Hematopoietic multipotent progenitor cell (in vitro differentiated cells): ENCODE measurements at regions not wholly inside any gene's neighbourhood (a gene's known extent, or its start where the extent isn't known, plus 50 kb on each side); places are given as distances from the start of the nearest gene placed in this dataset.
A peak's percentile ranks its signal among the peaks of the same experiment; 100 is the strongest.
"Not testable (repeated sequence)": the region's sequence is repeated elsewhere in the genome, so short reads cannot be mapped to it uniquely, and the experiment has no call there.

ENCODE experiments used
- DNase-seq, 3 donors: peaks; one replicate each; pipeline ENCODE4 v3.0.0-alpha.2; 2011 to 2015; ENCODE audit warnings: low read depth in 2 of 3, low spot score in 2 of 3

DNA sequence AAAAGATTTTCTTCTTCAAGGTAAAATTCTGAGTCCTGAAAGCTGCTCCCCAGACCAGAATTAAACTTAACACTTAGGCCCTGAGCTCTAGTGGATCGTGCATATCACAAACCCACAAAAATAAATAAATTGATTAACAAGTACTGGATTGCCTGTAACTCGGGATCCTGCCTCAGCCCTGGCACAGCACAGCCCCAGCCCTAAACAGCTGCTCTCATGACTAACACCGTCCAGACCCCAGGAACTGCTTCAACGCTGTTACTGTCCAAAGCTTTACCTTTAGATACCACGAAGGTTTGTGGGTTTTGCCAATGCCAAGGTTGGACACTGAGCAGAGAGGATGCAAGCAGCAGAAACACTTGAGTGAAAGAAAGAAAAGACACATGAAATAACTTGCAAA is 172.5 kb downstream of the COPRS start:
- no peak for DNase-seq

DNA sequence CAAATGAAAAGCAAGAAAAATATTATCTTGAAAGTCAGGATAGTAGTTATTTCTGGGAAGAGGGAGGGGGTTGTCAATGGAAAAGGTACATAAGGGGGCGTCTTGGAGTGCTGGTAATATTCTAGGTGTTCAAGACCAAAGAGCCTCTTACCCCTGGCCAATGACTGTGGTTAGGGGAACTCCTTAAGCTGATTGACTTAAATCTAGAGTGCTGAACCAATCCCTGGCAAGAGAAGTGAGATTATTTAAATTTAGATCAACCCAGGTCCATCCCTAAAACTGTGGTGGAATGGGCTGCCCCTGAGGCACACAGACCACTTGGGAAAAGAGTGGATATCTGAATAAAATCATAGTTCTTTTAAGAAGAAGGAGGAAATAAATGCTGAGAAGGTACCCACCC is 174.1 kb downstream of the COPRS start:
- no peak for DNase-seq

DNA sequence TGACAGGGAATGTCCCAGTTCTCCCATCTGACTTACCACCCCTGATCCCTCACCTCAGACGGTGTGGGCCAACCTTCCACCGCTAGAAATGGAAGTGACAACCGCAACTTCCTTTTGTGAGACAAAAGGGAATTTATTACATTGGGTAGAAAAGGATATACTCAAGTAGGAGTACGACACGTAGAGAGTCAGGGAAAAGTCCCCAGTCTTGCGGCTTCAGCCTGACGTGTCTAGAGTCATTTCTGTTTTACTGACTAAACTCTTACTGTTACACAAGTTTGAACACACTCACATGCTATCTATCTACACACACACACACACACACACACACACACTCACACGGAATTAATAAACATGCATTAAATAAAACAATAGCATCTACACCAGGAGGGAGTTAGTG is 178.9 kb downstream of the COPRS start:
- peak in 2 of 3 donors; percentile 70 to 76 for DNase-seq

DNA sequence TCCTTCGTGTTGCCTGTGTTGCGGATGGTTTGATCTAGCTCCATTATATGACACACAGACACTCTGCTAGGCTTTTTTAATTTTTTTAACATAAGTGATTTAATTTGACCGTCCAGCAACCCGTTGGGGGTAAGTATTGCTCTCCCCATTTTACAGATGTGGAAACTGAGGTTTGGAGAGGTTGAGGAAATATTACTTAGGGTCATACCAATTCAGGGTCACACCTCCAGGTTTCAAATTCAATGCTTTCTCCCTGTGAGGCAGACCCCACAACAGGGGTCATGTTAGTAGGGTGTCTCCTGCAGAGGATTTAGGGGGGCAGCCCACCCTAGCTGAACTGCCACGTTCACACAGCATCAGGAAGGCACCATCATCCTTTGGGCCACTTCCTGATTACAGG is 179.4 kb downstream of the COPRS start:
- no peak for DNase-seq

DNA sequence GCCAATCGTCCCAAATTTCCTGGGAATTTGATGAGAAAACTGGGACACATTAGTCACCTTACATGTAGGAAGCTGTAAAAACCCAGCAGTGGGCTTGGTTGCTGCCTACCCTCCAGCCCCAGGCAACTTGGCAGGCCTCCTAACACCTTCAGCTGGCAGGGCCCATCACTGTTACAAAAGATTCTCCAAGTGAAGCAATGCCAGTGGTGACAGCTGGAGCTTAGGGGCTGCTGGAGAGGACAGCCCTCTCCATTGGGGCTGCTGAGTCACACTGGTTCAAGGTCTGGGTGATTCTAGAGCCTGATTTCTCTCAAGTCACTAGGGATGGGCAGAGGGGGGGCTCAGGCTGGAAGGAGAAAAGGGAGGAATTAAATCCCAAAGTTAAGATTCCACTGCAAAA is 180.6 kb downstream of the COPRS start:
- peak in 2 of 3 donors; percentile 3 to 28 for DNase-seq

DNA sequence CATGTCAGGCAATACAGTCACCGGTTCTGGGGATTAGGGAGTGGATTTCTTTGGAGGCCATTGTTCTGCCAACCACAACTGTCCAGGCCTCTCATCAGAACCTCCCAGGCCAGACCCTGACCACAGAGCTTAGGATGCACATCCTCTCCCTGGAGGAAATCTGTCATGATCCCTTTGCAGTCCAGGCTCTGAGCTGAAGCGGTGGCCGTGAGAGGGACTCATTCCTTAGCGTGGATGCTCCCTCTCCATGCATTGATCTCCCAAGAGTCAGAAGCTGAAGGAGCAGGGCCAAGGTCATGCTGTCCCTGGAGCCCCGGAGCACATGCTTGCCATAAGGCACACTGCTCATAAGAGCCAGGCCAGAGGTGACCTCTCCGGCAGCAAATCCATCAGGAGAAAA is 181.4 kb downstream of the COPRS start:
- DNase-seq = no peak

DNA sequence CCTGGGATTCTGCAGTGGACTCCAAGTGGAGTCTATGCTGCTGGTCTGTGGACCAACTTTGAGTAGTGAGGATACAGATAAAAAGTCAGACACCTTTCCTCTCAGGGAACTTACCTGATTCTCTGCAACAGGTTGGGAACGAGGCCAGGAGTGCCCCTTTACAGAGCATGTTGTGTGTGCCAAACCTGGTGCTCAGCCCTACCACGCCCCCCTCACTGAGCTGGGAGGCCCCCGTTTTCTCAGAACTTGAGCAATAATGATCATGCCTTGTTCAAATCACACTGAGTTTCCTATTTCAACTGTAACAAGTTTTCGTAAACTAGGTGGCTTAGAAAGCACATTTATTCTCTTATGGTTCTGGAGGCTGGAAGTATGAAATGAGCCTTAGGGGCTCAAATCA is 182.0 kb downstream of the COPRS start:
- DNase-seq = no peak

DNA sequence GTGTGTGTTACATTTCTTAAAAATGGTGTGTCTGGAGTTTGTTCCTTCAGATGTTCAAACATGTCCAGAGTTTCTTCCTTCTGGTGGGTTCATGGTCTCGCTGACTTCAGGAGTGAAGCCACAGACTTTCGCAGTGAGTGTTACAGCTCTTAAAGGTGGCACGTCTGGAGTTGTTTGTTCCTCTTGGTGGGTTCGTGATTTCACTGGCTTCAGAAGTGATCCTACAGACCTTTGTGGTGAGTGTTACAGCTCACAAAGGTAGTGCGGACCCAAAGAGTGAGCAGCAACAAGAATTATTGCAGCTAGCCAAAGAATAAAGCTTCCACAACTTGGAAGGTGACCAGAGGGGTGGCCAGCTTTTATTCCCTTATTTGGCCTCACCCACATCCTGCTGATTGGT is 183.7 kb downstream of the COPRS start:
- DNase-seq = not testable (repeated sequence)

DNA sequence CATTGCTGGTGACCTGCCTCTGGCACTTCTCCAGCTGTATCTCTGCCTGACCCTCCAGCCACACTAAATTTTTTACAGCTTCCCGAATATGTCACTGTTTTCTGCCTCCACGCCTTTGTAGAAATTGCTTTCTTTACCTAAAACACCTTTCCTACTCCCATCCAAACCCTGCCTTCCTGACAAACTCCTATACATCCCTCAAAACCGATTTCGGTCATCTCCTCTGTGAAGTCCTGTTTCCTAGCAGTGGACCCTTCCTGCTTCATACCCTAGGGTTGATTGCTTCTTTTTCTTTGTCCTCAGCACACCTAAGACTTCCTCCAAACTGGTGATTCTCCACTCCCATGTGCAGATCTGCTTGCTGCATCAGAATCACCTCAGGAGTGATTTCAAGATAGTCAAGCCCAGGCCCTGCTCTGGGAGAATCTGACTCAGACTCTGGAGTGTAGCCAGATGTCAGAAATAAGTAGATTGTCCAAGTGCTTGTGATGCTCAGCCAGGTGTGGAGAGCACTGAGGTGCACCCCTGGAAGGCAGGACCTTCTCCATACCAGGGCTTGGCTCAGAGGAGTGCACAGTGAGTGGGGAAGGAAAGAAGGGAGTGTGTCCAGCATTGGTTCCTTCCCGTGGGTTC is 184.2 kb downstream of the COPRS start:
- no peak for DNase-seq

DNA sequence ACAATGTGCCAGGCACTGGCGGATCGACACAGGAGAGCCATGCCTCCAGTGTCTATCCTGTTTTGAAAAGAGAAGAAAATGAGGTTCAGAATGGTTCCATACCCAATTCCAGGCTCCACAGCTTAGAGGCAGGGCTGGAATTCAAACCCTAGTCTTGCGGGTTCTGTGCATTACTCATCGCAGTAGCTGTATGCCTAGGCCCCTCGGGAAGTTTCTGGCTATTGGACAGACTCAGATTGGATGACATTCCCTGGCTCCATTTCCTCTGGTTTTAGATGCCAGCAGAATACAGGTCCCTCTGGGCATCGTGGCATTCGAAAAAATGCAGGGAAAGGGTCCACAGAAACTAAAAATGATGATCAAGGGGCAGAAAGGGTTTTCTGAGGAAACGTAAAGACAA is 184.7 kb downstream of the COPRS start:
- no peak for DNase-seq

DNA sequence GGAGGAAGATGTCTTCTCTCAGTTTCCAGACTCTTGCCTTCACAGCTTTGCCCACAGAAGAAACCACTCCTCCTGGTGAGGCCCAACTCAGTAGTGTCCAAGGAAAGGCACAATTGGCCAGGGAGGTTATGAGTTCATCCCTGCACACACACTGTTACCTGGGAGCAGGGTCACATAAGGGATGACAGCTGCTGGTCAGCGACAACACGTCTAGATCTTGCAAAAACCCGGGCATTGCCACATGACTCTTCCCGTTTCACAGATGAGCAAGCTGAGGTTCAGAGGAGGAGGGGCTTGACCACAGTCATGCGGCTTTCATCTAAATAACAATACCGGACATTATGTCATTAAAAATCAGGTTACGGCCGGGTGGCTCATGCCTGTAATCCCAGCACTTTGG is 186.0 kb downstream of the COPRS start:
- DNase-seq = no peak

DNA sequence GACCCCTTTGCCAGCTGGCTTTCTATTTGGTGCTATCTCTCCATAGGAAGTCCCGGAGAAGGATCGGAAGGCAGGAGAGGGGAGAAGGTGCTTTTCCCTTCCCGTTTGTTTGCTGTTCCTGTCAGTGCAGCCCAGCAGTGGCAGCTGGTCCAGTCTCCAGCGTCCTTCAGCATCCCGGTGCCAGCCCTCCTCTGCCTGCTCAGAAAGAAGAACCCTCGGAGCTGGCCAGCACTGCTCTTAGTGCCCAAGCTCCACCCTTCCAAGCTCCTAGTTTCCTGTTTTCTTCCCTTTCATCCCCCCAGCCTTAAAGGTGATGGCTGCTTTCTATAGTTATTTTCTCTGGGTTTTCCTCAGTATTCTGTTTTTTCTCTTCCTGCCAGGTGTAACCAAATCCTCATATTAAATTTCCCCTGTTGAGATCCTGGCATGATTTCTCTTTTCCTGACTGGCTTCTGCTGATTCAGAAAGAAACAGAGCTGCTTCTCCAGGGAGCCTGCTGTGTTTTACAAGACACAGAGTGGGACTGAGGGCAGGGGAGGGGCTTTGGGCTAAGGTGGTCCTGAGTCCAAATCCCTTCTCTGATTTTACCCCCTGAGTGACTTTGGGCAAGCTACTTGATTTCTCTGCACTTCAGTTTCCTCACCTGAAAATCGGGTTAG is 186.8 kb downstream of the COPRS start:
- DNase-seq = no peak

DNA sequence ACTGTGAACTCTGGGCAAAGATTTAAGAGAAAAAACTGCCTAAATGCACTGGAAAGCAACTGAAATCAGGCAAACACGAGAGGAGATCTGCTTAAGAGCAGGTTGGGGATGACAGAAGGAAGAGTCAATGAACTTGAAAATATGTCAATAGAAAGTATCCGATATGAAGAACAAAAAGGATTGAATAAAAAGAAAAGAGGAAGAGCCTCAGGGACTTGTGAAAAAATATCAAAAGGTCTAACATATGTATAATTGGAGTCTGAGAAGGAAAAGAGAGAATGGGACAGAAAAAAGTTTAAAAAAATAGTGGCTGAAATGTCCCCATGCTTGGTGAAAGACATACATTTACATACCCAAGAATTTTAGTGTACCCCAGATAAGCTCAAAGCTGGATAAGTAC is 195.5 kb downstream of the COPRS start:
- DNase-seq = peak in 2 of 3 donors; percentile 7 to 30

DNA sequence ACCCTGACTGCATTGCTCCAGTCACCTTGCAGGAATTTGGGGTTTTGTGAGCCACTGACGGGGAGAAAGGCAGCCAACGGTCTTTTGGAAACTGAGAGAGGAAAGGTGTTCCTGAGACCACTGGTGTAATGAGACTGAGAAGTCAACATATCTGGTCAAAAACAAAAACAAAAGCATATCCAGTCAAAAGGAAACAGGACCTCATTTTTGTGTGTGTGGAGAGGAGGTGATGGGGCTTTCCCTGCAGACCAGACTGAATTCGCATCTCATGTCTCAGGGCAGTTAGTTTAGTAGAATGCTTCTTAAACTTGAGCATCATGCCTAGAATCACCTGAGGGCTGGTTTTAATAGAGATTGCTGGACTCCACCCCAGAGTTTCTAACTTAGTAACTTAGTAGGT is 198.4 kb downstream of the COPRS start:
- no peak for DNase-seq

DNA sequence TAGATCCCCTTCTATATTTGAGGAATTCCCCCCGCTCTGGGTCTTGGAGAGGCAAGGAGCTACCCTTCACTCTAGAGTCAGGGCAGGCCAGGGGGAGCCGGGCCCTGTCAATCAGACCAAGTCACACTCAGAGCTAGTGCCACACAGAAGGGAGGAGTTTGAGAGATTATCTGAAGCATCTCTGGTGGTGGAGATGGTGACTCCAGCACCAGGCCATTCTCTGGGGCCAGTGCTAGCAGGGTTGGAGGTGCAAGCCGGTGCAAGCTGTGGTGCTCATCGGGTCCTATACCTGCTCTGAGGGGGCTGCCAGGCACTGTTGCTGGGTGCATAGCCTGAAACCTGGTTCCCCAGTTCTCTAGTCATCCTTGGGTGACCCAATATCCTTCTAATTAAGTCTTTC is 201.2 kb downstream of the COPRS start:
- no peak for DNase-seq

DNA sequence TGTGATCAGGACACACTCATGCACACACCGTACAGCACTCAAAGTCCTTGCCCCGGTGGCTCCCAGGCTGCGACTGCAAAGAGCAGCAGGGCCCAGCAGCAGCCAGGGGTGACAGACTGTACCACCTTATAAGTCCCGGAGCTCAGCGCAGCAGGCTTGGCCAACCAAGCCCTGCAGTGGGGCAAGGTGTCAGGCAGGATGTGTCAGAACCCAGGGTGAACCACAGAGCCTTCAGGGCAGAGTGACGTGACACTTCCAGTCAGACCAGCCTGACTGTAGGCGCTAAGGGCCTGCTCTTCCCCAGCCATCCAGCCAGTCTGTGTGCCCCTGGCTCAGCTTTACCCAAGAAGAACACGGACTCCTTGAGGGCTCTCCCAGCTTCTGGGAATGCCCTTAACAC is 204.1 kb downstream of the COPRS start:
- DNase-seq = peak in 2 of 3 donors; percentile 19 to 21

DNA sequence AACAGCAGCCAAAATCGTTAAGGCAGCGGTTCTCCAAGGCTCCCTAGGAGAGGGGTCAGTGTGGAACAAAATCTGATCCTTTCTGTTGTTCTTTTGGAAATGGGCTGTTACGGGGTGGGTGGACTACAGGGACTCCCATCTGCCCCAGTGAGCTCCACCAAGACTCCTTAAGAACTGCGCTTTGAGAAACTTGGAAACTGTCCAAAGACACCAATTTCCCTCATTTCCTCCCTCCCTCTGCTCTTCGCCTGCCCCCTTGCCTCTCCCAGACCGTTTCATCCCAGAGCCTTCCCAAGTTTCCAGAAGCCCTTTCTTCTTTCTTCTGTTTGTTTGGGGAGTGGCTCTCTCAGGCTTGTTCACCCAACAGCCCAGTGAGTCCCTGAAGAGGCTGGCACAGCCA is 205.4 kb downstream of the COPRS start:
- DNase-seq = no peak

DNA sequence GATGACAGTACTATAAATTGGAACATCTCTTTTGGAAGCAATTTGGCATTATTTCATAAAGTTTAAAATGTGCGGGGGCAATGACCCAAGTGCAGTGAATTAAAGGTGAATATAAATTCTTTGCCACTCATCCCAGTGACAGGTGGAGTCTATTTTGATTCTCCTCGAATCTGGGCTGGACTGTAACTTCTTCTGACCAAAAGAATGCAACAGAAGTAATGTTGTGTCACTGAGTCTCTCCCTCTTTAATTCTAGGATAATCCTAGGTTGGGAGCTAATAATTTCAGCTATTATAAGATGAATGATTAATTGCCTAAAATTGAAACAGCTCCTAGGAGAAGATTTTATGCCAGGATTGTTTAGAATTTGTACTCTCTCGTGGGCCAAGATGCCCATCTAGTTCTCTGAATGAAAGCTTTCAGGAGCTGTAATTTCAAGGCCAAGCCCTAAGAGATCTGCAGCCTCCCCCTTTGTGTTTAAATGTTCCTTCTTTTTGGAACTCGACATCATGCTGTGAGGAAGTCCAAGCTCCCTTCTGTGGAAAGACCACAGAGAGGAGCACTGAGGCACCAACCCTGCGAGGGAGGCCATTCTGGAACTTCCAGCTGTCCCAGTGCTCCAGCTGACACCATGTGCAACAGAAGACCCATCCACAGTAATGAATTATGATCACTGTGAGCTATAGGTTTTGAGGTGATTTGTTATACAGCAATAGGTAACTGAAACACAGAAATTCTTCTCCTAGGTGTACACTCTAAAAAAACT is 208.1 kb downstream of the COPRS start:
- DNase-seq = no peak

DNA sequence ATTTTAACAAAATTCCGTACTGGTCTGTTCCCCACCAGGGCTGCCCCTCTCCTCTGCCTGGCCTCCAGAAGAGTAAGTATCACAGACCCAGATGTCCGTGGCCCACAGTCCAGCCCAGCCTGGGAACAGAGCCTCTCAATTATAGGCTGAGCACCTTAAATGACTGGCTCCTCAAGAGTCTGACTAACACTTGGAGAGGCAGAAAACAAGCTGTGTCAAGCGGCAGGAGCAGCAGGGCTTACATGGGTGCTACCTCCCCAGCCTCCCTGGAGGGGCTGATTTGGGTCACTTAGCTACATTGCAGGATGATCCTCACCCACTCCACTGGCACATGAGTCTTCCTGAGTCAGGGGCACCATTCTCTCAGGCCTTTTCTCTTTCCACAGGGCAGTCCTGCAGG is 209.7 kb downstream of the COPRS start:
- DNase-seq = no peak

DNA sequence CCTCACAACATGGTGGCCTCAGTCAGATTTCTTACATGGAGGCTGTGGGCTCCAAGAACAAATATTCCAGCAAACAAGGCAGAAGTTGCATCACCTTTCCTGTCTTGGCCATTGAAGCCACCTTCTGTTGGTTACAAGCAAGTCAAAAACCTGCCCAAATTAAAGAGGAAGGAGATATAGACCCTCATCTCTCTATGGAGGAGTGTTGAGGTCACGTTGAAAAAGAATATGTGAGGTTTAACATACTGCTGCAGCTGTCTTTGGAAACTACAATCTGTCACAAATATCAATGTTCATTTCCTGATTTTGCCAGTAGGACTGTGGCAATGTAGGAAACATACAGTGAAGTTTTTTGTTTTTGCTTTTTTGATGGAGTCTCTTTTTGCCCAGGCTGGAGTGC is 211.4 kb downstream of the COPRS start:
- DNase-seq = peak in 1 of 3 donors; percentile 46

DNA sequence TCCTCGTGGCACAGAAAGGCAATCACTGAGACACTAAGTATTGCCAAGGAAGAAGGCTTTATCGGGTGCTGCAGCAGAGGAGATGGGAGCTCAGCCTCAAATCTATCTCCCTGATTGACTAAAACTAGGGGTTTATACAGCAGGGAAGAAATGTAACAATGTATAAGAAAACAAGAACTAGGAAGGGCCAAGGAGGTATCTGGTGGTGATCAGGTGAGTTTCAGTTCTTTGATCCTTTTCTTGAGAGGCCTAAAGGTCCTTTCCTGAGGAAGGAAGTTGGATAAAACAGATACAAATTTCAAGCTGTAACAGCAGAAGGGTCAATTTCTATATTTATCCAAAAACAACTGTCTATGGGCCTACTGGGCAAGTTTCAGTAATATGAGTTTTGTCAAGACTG is 212.4 kb downstream of the COPRS start:
- no peak for DNase-seq

DNA sequence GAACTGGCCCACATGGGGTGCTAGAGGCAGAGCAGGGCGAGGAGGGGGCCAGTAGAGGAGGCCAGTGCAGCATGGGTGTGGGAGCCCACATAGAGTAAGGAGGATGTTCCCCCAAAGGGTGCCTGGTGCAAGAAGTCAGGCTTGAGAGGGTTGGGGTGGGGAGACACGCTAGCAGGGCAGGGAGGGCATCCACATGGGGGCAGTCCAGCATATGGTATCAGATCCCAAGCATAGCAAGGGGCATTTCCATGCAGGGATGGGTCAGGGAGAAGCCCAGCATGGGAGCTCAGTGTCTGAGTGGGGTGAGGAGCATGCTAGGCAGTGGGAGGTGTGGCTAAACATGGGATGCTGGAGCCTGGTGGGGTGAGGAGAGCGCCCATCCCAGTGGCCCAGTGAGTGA is 213.7 kb downstream of the COPRS start:
- no peak for DNase-seq
